GM12878 (cell line): ENCODE measurements at regions not wholly inside any gene's neighbourhood (a gene's known extent, or its start where the extent isn't known, plus 50 kb on each side); places are given as distances from the start of the nearest gene placed in this dataset.

Source experiments
- ATAC-seq: fragments of 200-7000 bp; cut with Tn5 transposase; 3 replicates; pipeline ENCODE4 v1.9.1; 2020; ENCODE audit warnings: mild to moderate bottlenecking, moderate library complexity
- BruUV-seq: library from RNA; stranded (reverse); fragments of 400-500 nt; replicated peaks from 2 replicates; lab custom pipeline; 2021; lab: Mats Ljungman, UMichigan
- CTCF ChIA-PET: fragments of 300-600 bp; sonication (Branson Sonifier 250); formaldehyde crosslinking; extraction: SDS; loops from one replicate; lab custom pipeline; 2021; ENCODE audit warnings: inconsistent platforms; lab: Yijun Ruan, JAX
- POLR2A ChIA-PET: fragments of 350-600 bp; formaldehyde crosslinking; extraction: SDS; loops from one replicate; lab custom pipeline; 2021; ENCODE audit warnings: inconsistent platforms; lab: Charles Lee
- RAD21 ChIA-PET: fragments of 300-600 bp; sonication (Branson Sonifier 250); formaldehyde crosslinking; loops from one replicate; lab custom pipeline; 2023; ENCODE audit warnings: antibody characterized with exemption; ENCODE audit not compliant: unreplicated experiment; lab: Charles Lee
- SMC1A ChIA-PET: fragments of 300-600 bp; sonication (Branson Sonifier 250); formaldehyde crosslinking; loops from one replicate; lab custom pipeline; 2023; ENCODE audit not compliant: unreplicated experiment, uncharacterized antibody; lab: Charles Lee
- DNase-seq: peaks from one replicate; pipeline ENCODE4 v3.0.0-alpha.2; 2011; ENCODE audit warnings: low read depth, low spot score
- FAIRE-seq: peaks from 3 replicates; lab custom pipeline; 2011; peaks lifted over from hg19 to GRCh38; lab: Jason Lieb, UNC
- H2AFZ ChIP-seq: 2 replicates; pipeline ENCODE4 v1.6.0; 2011; ENCODE audit warnings: low read depth, low read length, control low read depth; ENCODE audit not compliant: control insufficient read depth
- H3K27ac ChIP-seq: 2 replicates; pipeline ENCODE4 v1.5.1; 2011; ENCODE audit warnings: control low read depth; ENCODE audit not compliant: control insufficient read depth, insufficient read depth
- H3K27me3 ChIP-seq, 2 experiments: replicated peaks in 1 of 2; 2 replicates each; pipeline versions ENCODE4 v1.6.0 to v1.6.1; 2011; ENCODE audit warnings: low read length in 1 of 2; ENCODE audit not compliant: control insufficient read depth in 2 of 2, insufficient read depth in 2 of 2
- H3K36me3 ChIP-seq, 2 experiments: 2 replicates each; pipeline ENCODE4 v1.5.1; 2011; ENCODE audit warnings: low read length in 1 of 2; ENCODE audit not compliant: control insufficient read depth in 2 of 2, insufficient read depth in 2 of 2
- H3K4me1 ChIP-seq: 2 replicates; pipeline ENCODE4 v1.6.1; 2011; ENCODE audit warnings: mild to moderate bottlenecking, low read length, moderate library complexity, mixed read lengths; ENCODE audit not compliant: control insufficient read depth, insufficient read depth
- H3K4me2 ChIP-seq: 2 replicates; pipeline ENCODE4 v1.6.0; 2011; ENCODE audit warnings: control low read depth; ENCODE audit not compliant: control insufficient read depth, insufficient read depth
- H3K4me3 ChIP-seq: fragments of 200-600 bp; sonication (generic); 2 replicates; pipeline ENCODE4 v1.5.1; 2016
- H3K79me2 ChIP-seq: 2 replicates; pipeline ENCODE4 v1.6.0; 2011; ENCODE audit warnings: low read length; ENCODE audit not compliant: control insufficient read depth, insufficient read depth
- H3K9ac ChIP-seq: 2 replicates; pipeline ENCODE4 v1.8.0; 2011; ENCODE audit warnings: low read length, control low read depth, mixed read lengths; ENCODE audit not compliant: control insufficient read depth, insufficient read depth
- H3K9me3 ChIP-seq: replicated peaks from 3 replicates; pipeline ENCODE4 v1.5.1; 2011; ENCODE audit warnings: mild to moderate bottlenecking, low read length; ENCODE audit not compliant: control insufficient read depth, insufficient read depth
- H4K20me1 ChIP-seq: 2 replicates; pipeline ENCODE4 v1.6.0; 2011; ENCODE audit not compliant: control insufficient read depth, insufficient read depth
- BHLHE40 ChIP-seq, 2 experiments: fragments of 450-650 bp in 1 of 2; IDR thresholded peaks; 2 replicates each; pipeline ENCODE4 v1.6.1; 2011 to 2017; ENCODE audit warnings: low read depth in 2 of 2, borderline replicate concordance in 1 of 2, improper control_type of control experiment in 1 of 2, low read length in 1 of 2, mild to moderate bottlenecking in 1 of 2
- CHD2 ChIP-seq: IDR thresholded peaks from 2 replicates; pipeline ENCODE4 v1.6.1; 2011; ENCODE audit warnings: low read depth, low read length, improper control_type of control experiment, borderline replicate concordance
- CUX1 ChIP-seq: IDR thresholded peaks from 2 replicates; pipeline ENCODE4 v1.6.1; 2012; ENCODE audit warnings: improper control_type of control experiment, low read depth, low read length; ENCODE audit not compliant: insufficient replicate concordance
- E2F8 ChIP-seq: fragments of 450-650 bp; IDR thresholded peaks from 2 replicates; pipeline ENCODE4 v1.6.1; 2018; ENCODE audit warnings: mild to moderate bottlenecking, low read depth, moderate library complexity; ENCODE audit not compliant: partially characterized antibody
- JUNB ChIP-seq: IDR thresholded peaks from 2 replicates; pipeline ENCODE4 v1.6.1; 2016; ENCODE audit warnings: antibody characterized with exemption, mild to moderate bottlenecking
- PKNOX1 ChIP-seq: fragments of 450-650 bp; IDR thresholded peaks from 2 replicates; pipeline ENCODE4 v1.6.1; 2016; ENCODE audit warnings: mild to moderate bottlenecking
- WGBS: methylation state at CpG from one replicate; pipeline ENCODE4 v1.1.6; 2016; ENCODE audit warnings: low lambda C conversion rate; ENCODE audit not compliant: insufficient replicate concordance, insufficient coverage; ENCODE audit errors: missing lambda C conversion rate; 5-methylcytosine and 5-hydroxymethylcytosine counted together
- in situ Hi-C: fragments of 300-500 bp; cut with MboI; formaldehyde crosslinking; loops from 9 replicates; pipeline ENCODE4 v1.14.3; 2018; ENCODE audit warnings: mixed read lengths
- intact Hi-C: fragments of 100-400 bp; cut with micrococcal nuclease; formaldehyde crosslinking; loops from one replicate; pipeline ENCODE4 v1.14.2; 2022; ENCODE audit not compliant: unreplicated experiment

GRCh38 chr18:43213816-43214215 is 63.5 kb downstream of the SYT4 start:
- DNase-seq: no peak
- no TSS peak for BruUV-seq
- Histone ChIP-seq H3K4me2 (no peak overlapping the region), H3K9ac (no peak overlapping the region), H2AFZ (no peak overlapping the region)
- RAD21 ChIA-PET: interaction anchor here (0.6 kb wide), 1 partner anchor 617 kb away, joined by 3 read pairs; no protein-coding TSS in a partner anchor
- no peak for FAIRE-seq
- 74% methylated on average over 4 of the region's 4 CpGs for WGBS
- POLR2A ChIA-PET: no interaction called here
- SMC1A ChIA-PET: interaction anchor here (1.0 to 1.4 kb wide), 2 partner anchors 9 to 12 kb away, joined by 3 read pairs; no protein-coding TSS in a partner anchor
- in situ Hi-C loops: no loop called here
- TF ChIP-seq JUNB: no peak
- TF ChIP-seq CUX1: no peak
- TF ChIP-seq PKNOX1: no peak
- no peak for TF ChIP-seq CHD2
- TF ChIP-seq BHLHE40 (IDR thresholded peaks at IDR 0.05; ENCODE audit: borderline replicate concordance in 1 of 2, low read depth in 2 of 2, low read length in 1 of 2): no peak
- no peak for TF ChIP-seq E2F8
- TF ChIP-seq, all 136 proteins: peak for 0
- CTCF ChIA-PET: no interaction called here
- Histone ChIP-seq H3K27ac (no peak overlapping the region), H3K9me3 (no peaks in the 10 kb centered on the region), H3K36me3 (no peaks in the 10 kb centered on the region), H3K79me2 (no peaks in the 10 kb centered on the region), H3K4me1 (no peaks in the 10 kb centered on the region), H3K27me3 (no peaks in the 10 kb centered on the region), H3K4me3 (no peak overlapping the region), H4K20me1 (no peaks in the 10 kb centered on the region)
- no peak for ATAC-seq
- intact Hi-C loops: no loop called here
